NCI-H2107 (cell line): ENCODE measurements at regions not wholly inside any gene's neighbourhood (a gene's known extent, or its start where the extent isn't known, plus 50 kb on each side); places are given as distances from the start of the nearest gene placed in this dataset.

Experiments used
- DNase-seq: peaks from one replicate; lab custom pipeline; 2025; lab: John Stamatoyannopoulos, UW

GRCh38 chr3:81045976-81046375 lies 715.5 kb downstream of the GBE1 start:
- no peak for DNase-seq

GRCh38 chr3:81045246-81045645 lies 716.2 kb downstream of the GBE1 start:
- no peak for DNase-seq

GRCh38 chr3:81043660-81044199 lies 717.7 kb downstream of the GBE1 start:
- DNase-seq: no peak

- DNase-seq: no peak
Observed at GRCh38 chr3:81043009-81043408, 718.4 kb downstream of the GBE1 start.

GRCh38 chr3:81041331-81041730 lies 720.1 kb downstream of the GBE1 start:
- no peak for DNase-seq

- DNase-seq: no peak
Observed at GRCh38 chr3:81040107-81040506, 721.3 kb downstream of the GBE1 start.

- DNase-seq: no peak
Observed at GRCh38 chr3:81033684-81034083, 727.8 kb downstream of the GBE1 start.

GRCh38 chr3:81033185-81033584 lies 728.3 kb downstream of the GBE1 start:
- no peak for DNase-seq

GRCh38 chr3:81029861-81030260 lies 731.6 kb downstream of the GBE1 start:
- DNase-seq: no peak

- no peak for DNase-seq
Observed at GRCh38 chr3:81027344-81027743, 734.1 kb downstream of the GBE1 start.

GRCh38 chr3:81024560-81024959 lies 736.9 kb downstream of the GBE1 start:
- no peak for DNase-seq

GRCh38 chr3:81022339-81022738 lies 739.1 kb downstream of the GBE1 start:
- DNase-seq: no peak

GRCh38 chr3:81013360-81013759 lies 748.1 kb downstream of the GBE1 start:
- DNase-seq: no peak

GRCh38 chr3:81005992-81006391 lies 755.5 kb downstream of the GBE1 start:
- no peak for DNase-seq

- no peak for DNase-seq
Observed at GRCh38 chr3:81003817-81004216, 757.6 kb downstream of the GBE1 start.

- no peak for DNase-seq
Observed at GRCh38 chr3:81003008-81003645, 758.3 kb downstream of the GBE1 start.

GRCh38 chr3:80999481-80999880 lies 762.0 kb downstream of the GBE1 start:
- DNase-seq: no peak

- DNase-seq: no peak
Observed at GRCh38 chr3:80998022-80998421, 763.4 kb downstream of the GBE1 start.

GRCh38 chr3:80997622-80998021 lies 763.8 kb downstream of the GBE1 start:
- DNase-seq: no peak

GRCh38 chr3:80994767-80995166 lies 766.7 kb downstream of the GBE1 start:
- no peak for DNase-seq

- DNase-seq: no peak
Observed at GRCh38 chr3:80994085-80994665, 767.3 kb downstream of the GBE1 start.

- no peak for DNase-seq
Observed at GRCh38 chr3:80993241-80993945, 768.1 kb downstream of the GBE1 start.

- no peak for DNase-seq
Observed at GRCh38 chr3:80983753-80984152, 777.7 kb downstream of the GBE1 start.
